Prostate gland (tissue), 2 donors: ENCODE measurements at regions not wholly inside any gene's neighbourhood (a gene's known extent, or its start where the extent isn't known, plus 50 kb on each side); places are given as distances from the start of the nearest gene placed in this dataset.

Source experiments
- CTCF ChIP-seq, 4 experiments: fragments of 200-600 bp in 2 of 4; fragments of 450-650 bp in 2 of 4; sonication (generic) in 2 of 4; IDR thresholded peaks; 1 replicate in 3 of 4; 2 replicates in 1 of 4; pipeline ENCODE4 v1.5.1; 2016 to 2019; ENCODE audit warnings: antibody characterized with exemption in 4 of 4, mild to moderate bottlenecking in 2 of 4, moderate library complexity in 2 of 4
- POLR2AphosphoS5 ChIP-seq: sonication (generic); formaldehyde crosslinking; IDR thresholded peaks from one replicate; pipeline ENCODE4 v1.6.1; 2017; ENCODE audit warnings: antibody characterized with exemption

- TF ChIP-seq CTCF (IDR thresholded peaks at IDR 0.05) (no peak), POLR2AphosphoS5 (no peak)
Observed at GRCh38 chr10:61850376-61850775, 51.1 kb upstream of the ARID5B start.
